Panc1 (cell line): ENCODE measurements at regions not wholly inside any gene's neighbourhood (a gene's known extent, or its start where the extent isn't known, plus 50 kb on each side); places are given as distances from the start of the nearest gene placed in this dataset.

Experiments
- ATAC-seq: fragments of 200-7000 bp; cut with Tn5 transposase; 2 replicates; pipeline ENCODE4 v1.9.1; 2020; ENCODE audit warnings: mild to moderate bottlenecking, moderate library complexity
- BruUV-seq: library from RNA; stranded (reverse); fragments of 400-500 nt; replicated peaks from 2 replicates; lab custom pipeline; 2021; lab: Mats Ljungman, UMichigan
- CTCF ChIA-PET: fragments of 300-600 bp; sonication (Branson Sonifier 250); formaldehyde crosslinking; loops from one replicate; lab custom pipeline; 2022; ENCODE audit warnings: antibody characterized with exemption; lab: Charles Lee
- POLR2A ChIA-PET: fragments of 300-600 bp; sonication (Branson Sonifier 250); formaldehyde crosslinking; loops from one replicate; lab custom pipeline; 2022; ENCODE audit warnings: antibody characterized with exemption; lab: Charles Lee
- DNase-seq: peaks from one replicate; pipeline ENCODE4 v3.0.0-alpha.2; 2010; ENCODE audit warnings: low read depth, low spot score
- H3K27ac ChIP-seq: 2 replicates; pipeline ENCODE4 v1.5.1; 2011; ENCODE audit warnings: mild to moderate bottlenecking, low read length, inconsistent platforms
- H3K27me3 ChIP-seq: fragments of 200-500 bp; sonication (Bioruptor generic); 2 replicates; pipeline ENCODE4 v1.6.0; 2014; ENCODE audit warnings: low read length, inconsistent platforms; ENCODE audit not compliant: control insufficient read depth, insufficient read depth
- H3K36me3 ChIP-seq: fragments of 200-500 bp; sonication (Bioruptor generic); 2 replicates; pipeline ENCODE4 v1.5.1; 2014; ENCODE audit warnings: inconsistent platforms, mild to moderate bottlenecking, low read length, moderate library complexity; ENCODE audit not compliant: control insufficient read depth, insufficient read depth
- H3K4me1 ChIP-seq: 2 replicates; pipeline ENCODE4 v1.5.1; 2011; ENCODE audit warnings: inconsistent platforms, mild to moderate bottlenecking, low read length, moderate library complexity; ENCODE audit not compliant: control insufficient read depth, insufficient read depth
- H3K4me3 ChIP-seq, 2 experiments: 2 replicates each; pipeline ENCODE4 v1.5.1; 2011 to 2012; ENCODE audit warnings: low read depth in 2 of 2, low read length in 2 of 2, mild to moderate bottlenecking in 2 of 2, inconsistent platforms in 1 of 2, moderate library complexity in 1 of 2
- H3K9me3 ChIP-seq: fragments of 200-500 bp; sonication (Bioruptor generic); 2 replicates; pipeline ENCODE4 v1.5.1; 2014; ENCODE audit warnings: low read depth, mild to moderate bottlenecking, inconsistent platforms, low read length, moderate library complexity; ENCODE audit not compliant: control insufficient read depth, insufficient read depth
- CTCF ChIP-seq: fragments of 450-650 bp; IDR thresholded peaks from 2 replicates; pipeline ENCODE4 v1.5.1; 2017; ENCODE audit warnings: mild to moderate bottlenecking
- POLR2AphosphoS5 ChIP-seq: IDR thresholded peaks from 2 replicates; pipeline ENCODE4 v1.6.1; 2012; ENCODE audit warnings: mild to moderate bottlenecking, low read depth, low read length, moderate library complexity
- REST ChIP-seq, 2 experiments: IDR thresholded peaks; 2 replicates each; pipeline ENCODE4 v1.6.1; 2011 to 2012; ENCODE audit warnings: low read depth in 2 of 2, control low read depth in 1 of 2, low read length in 1 of 2, mild to moderate bottlenecking in 1 of 2, moderate library complexity in 1 of 2; ENCODE audit not compliant: insufficient read depth in 1 of 2
- SIN3A ChIP-seq: IDR thresholded peaks from 2 replicates; pipeline ENCODE4 v1.6.1; 2012; ENCODE audit warnings: low read depth, mild to moderate bottlenecking, low read length, moderate library complexity, borderline replicate concordance; ENCODE audit not compliant: insufficient read depth
- TCF7L2 ChIP-seq: IDR thresholded peaks from 2 replicates; pipeline ENCODE4 v1.6.1; 2011; ENCODE audit warnings: mild to moderate bottlenecking, low read depth, low read length, inconsistent platforms
- in situ Hi-C: cut with HindIII; loops from 2 replicates; pipeline ENCODE4 v1.10.0; 2016; ENCODE audit warnings: low sequenced_read_pairs, low pct_unique_long_range_greater_than_20kb
- intact Hi-C: fragments of 100-400 bp; cut with micrococcal nuclease; formaldehyde crosslinking; loops from one replicate; pipeline ENCODE4 v1.10.0; 2022; ENCODE audit not compliant: unreplicated experiment

- BruUV-seq = no TSS peak
- intact Hi-C loops (no loop called here), in situ Hi-C loops (no loop called here)
- H3K36me3 ChIP-seq = no peaks in the 10 kb centered on the region
- no peak overlapping the region for H3K27ac ChIP-seq
- H3K27me3 ChIP-seq = no peaks in the 10 kb centered on the region
- CTCF ChIA-PET = no interaction called here
- H3K9me3 ChIP-seq = no peaks in the 10 kb centered on the region
- no peak for DNase-seq
- no peaks in the 10 kb centered on the region; the same call in 1 of the 2 replicates for H3K4me1 ChIP-seq
- H3K4me3 ChIP-seq = no peak overlapping the region
- POLR2A ChIA-PET = no interaction called here
- TF ChIP-seq CTCF = no peak
- TF ChIP-seq TCF7L2 = no peak
- TF ChIP-seq REST (IDR thresholded peaks at IDR 0.05; ENCODE audit: insufficient read depth in 1 of 2, low read depth in 2 of 2, low read length in 1 of 2) = no peak
- TF ChIP-seq SIN3A = no peak
- TF ChIP-seq POLR2AphosphoS5 = no peak
- no peak for ATAC-seq
Measured at GRCh38 chr4:4658052-4658451, 116.2 kb upstream of the STX18 start.

GRCh38 chr4:4656977-4657376 is 115.1 kb upstream of the STX18 start:
- ATAC-seq (no peak), DNase-seq (no peak)
- H3K4me1 ChIP-seq = no peaks in the 10 kb centered on the region; the same call in 1 of the 2 replicates
- intact Hi-C loops (no loop called here), in situ Hi-C loops (no loop called here)
- BruUV-seq = no TSS peak
- POLR2A ChIA-PET = no interaction called here
- TF ChIP-seq POLR2AphosphoS5 (no peak), SIN3A (no peak), TCF7L2 (no peak), REST (IDR thresholded peaks at IDR 0.05; ENCODE audit: insufficient read depth in 1 of 2, low read depth in 2 of 2, low read length in 1 of 2) (no peak), CTCF (no peak)
- CTCF ChIA-PET = no interaction called here
- H3K4me3 ChIP-seq = no peak overlapping the region
- H3K27ac ChIP-seq = no peak overlapping the region
- no peaks in the 10 kb centered on the region for H3K9me3 ChIP-seq
- H3K27me3 ChIP-seq = no peaks in the 10 kb centered on the region
- H3K36me3 ChIP-seq = no peaks in the 10 kb centered on the region
